Ectodermal cell (in vitro differentiated cells): ENCODE measurements at regions not wholly inside any gene's neighbourhood (a gene's known extent, or its start where the extent isn't known, plus 50 kb on each side); places are given as distances from the start of the nearest gene placed in this dataset.

Source experiments
- H3K27ac ChIP-seq: 2 replicates; pipeline ENCODE4 v1.7.0; 2013; ENCODE audit warnings: mild to moderate bottlenecking, low read depth, low read length; ENCODE audit not compliant: insufficient read depth, poor library complexity, severe bottlenecking
- H3K27me3 ChIP-seq: 2 replicates; pipeline ENCODE4 v1.7.0; 2013; ENCODE audit warnings: mild to moderate bottlenecking, low read length; ENCODE audit not compliant: insufficient read depth, control insufficient read depth, poor library complexity, severe bottlenecking
- H3K36me3 ChIP-seq: one replicate; pipeline ENCODE4 v1.7.0; 2013; ENCODE audit warnings: low read length; ENCODE audit not compliant: control insufficient read depth, insufficient read depth
- H3K4me1 ChIP-seq: one replicate; pipeline ENCODE4 v1.7.0; 2013; ENCODE audit warnings: low read length; ENCODE audit not compliant: control insufficient read depth, insufficient read depth
- H3K4me3 ChIP-seq: 2 replicates; pipeline ENCODE4 v1.7.0; 2013; ENCODE audit warnings: low read depth, low read length, control low read depth; ENCODE audit not compliant: insufficient read depth
- H3K9me3 ChIP-seq: 2 replicates; pipeline ENCODE4 v1.7.0; 2013; ENCODE audit warnings: mild to moderate bottlenecking, low read length, moderate library complexity; ENCODE audit not compliant: control insufficient read depth
- WGBS, 2 experiments: methylation state at CpG; one replicate each; pipeline ENCODE4 v1.1.7; 2013; ENCODE audit warnings: missing lambda C conversion rate in 2 of 2; 5-methylcytosine and 5-hydroxymethylcytosine counted together

GRCh38 chr7:10802526-10802925 lies 171.1 kb upstream of the PHF14 start:
- Histone ChIP-seq H3K27me3 (no peaks in the 10 kb centered on the region), H3K9me3 (no peaks in the 10 kb centered on the region), H3K27ac (no peak overlapping the region), H3K36me3 (no peaks in the 10 kb centered on the region), H3K4me1 (no peaks in the 10 kb centered on the region), H3K4me3 (no peak overlapping the region)
- 65 to 70% methylated on average over 2 of the region's 2 CpGs for WGBS, 2 experiments

- H3K4me1 ChIP-seq = no peaks in the 10 kb centered on the region
- no peak overlapping the region for H3K4me3 ChIP-seq
- 94 to 97% methylated on average over 3 to 4 of the region's 4 CpGs for WGBS, 2 experiments
Measured at GRCh38 chr7:10803720-10804119, 170.0 kb upstream of the PHF14 start.

GRCh38 chr7:10804770-10805169 lies 168.9 kb upstream of the PHF14 start:
- Histone ChIP-seq H3K4me1 (no peaks in the 10 kb centered on the region), H3K27ac (no peak overlapping the region), H3K9me3 (no peaks in the 10 kb centered on the region), H3K27me3 (no peaks in the 10 kb centered on the region), H3K36me3 (no peaks in the 10 kb centered on the region), H3K4me3 (no peak overlapping the region)
- WGBS, 2 experiments = 90 to 93% methylated on average over 5 of the region's 5 CpGs

More at GRCh38 chr7:10803720-10804119, 170.0 kb upstream of the PHF14 start:
- Histone ChIP-seq H3K36me3 (no peaks in the 10 kb centered on the region), H3K27me3 (no peaks in the 10 kb centered on the region), H3K9me3 (no peaks in the 10 kb centered on the region), H3K27ac (no peak overlapping the region)

- 77 to 85% methylated on average over 3 of the region's 3 CpGs for WGBS, 2 experiments
Measured at GRCh38 chr7:10815546-10815945, 158.1 kb upstream of the PHF14 start.

GRCh38 chr7:10821156-10821555 lies 152.5 kb upstream of the PHF14 start:
- Histone ChIP-seq H3K4me1 (no peaks in the 10 kb centered on the region), H3K27me3 (no peaks in the 10 kb centered on the region), H3K36me3 (no peaks in the 10 kb centered on the region), H3K4me3 (no peak overlapping the region), H3K27ac (no peak overlapping the region), H3K9me3 (no peaks in the 10 kb centered on the region)
- WGBS, 2 experiments = 92 to 94% methylated on average over 4 of the region's 4 CpGs

More at GRCh38 chr7:10815546-10815945, 158.1 kb upstream of the PHF14 start:
- Histone ChIP-seq H3K4me3 (no peak overlapping the region), H3K27me3 (no peaks in the 10 kb centered on the region), H3K4me1 (no peaks in the 10 kb centered on the region), H3K27ac (no peak overlapping the region), H3K36me3 (no peaks in the 10 kb centered on the region), H3K9me3 (no peaks in the 10 kb centered on the region)

- no peak overlapping the region for H3K4me3 ChIP-seq
- H3K27ac ChIP-seq = no peak overlapping the region
- no peaks in the 10 kb centered on the region for H3K9me3 ChIP-seq
- no peaks in the 10 kb centered on the region for H3K36me3 ChIP-seq
- WGBS, 2 experiments = 90 to 96% methylated on average over 1 of the region's 1 CpG
- no peaks in the 10 kb centered on the region for H3K27me3 ChIP-seq
- H3K4me1 ChIP-seq = no peaks in the 10 kb centered on the region
Measured at GRCh38 chr7:10824154-10824553, 149.5 kb upstream of the PHF14 start.

GRCh38 chr7:10838228-10838627 lies 135.4 kb upstream of the PHF14 start:
- H3K4me3 ChIP-seq = no peak overlapping the region
- H3K9me3 ChIP-seq = no peaks in the 10 kb centered on the region
- no peaks in the 10 kb centered on the region for H3K4me1 ChIP-seq
- H3K27me3 ChIP-seq = no peaks in the 10 kb centered on the region
- WGBS, 2 experiments = no CpG with 5 or more reads among the region's 1 CpG
- H3K27ac ChIP-seq = no peak overlapping the region
- H3K36me3 ChIP-seq = no peaks in the 10 kb centered on the region

GRCh38 chr7:10845225-10845624 lies 128.4 kb upstream of the PHF14 start:
- H3K36me3 ChIP-seq = no peaks in the 10 kb centered on the region
- H3K4me1 ChIP-seq = no peaks in the 10 kb centered on the region
- no peaks in the 10 kb centered on the region for H3K9me3 ChIP-seq
- no peaks in the 10 kb centered on the region for H3K27me3 ChIP-seq
- 62 to 64% methylated on average over 1 to 2 of the region's 2 CpGs for WGBS, 2 experiments
- H3K4me3 ChIP-seq = no peak overlapping the region
- no peak overlapping the region for H3K27ac ChIP-seq

- no peaks in the 10 kb centered on the region for H3K27me3 ChIP-seq
- 95% methylated on average over 15 to 16 of the region's 16 CpGs for WGBS, 2 experiments
- no peaks in the 10 kb centered on the region for H3K36me3 ChIP-seq
- H3K27ac ChIP-seq = no peak overlapping the region
- no peaks in the 10 kb centered on the region for H3K9me3 ChIP-seq
- no peak overlapping the region for H3K4me3 ChIP-seq
- H3K4me1 ChIP-seq = no peaks in the 10 kb centered on the region
Measured at GRCh38 chr7:10855583-10855982, 118.1 kb upstream of the PHF14 start.

GRCh38 chr7:10860516-10860915 lies 113.2 kb upstream of the PHF14 start:
- Histone ChIP-seq H3K4me1 (no peaks in the 10 kb centered on the region), H3K9me3 (no peaks in the 10 kb centered on the region)
- 82 to 94% methylated on average over 2 of the region's 2 CpGs for WGBS, 2 experiments

GRCh38 chr7:10863476-10863875 lies 110.2 kb upstream of the PHF14 start:
- H3K4me3 ChIP-seq = no peak overlapping the region
- no peaks in the 10 kb centered on the region for H3K27me3 ChIP-seq
- 92 to 94% methylated on average over 7 of the region's 7 CpGs for WGBS, 2 experiments
- H3K27ac ChIP-seq = no peak overlapping the region
- no peaks in the 10 kb centered on the region for H3K36me3 ChIP-seq
- H3K9me3 ChIP-seq = no peaks in the 10 kb centered on the region
- H3K4me1 ChIP-seq = no peaks in the 10 kb centered on the region

More at GRCh38 chr7:10860516-10860915, 113.2 kb upstream of the PHF14 start:
- Histone ChIP-seq H3K4me3 (no peak overlapping the region), H3K36me3 (no peaks in the 10 kb centered on the region), H3K27ac (no peak overlapping the region), H3K27me3 (no peaks in the 10 kb centered on the region)
